Sigmoid colon (tissue), 4 donors: ENCODE measurements at regions not wholly inside any gene's neighbourhood (a gene's known extent, or its start where the extent isn't known, plus 50 kb on each side); places are given as distances from the start of the nearest gene placed in this dataset.

Experiments used
- EP300 ChIP-seq, 4 donors: sonication (generic); formaldehyde crosslinking; IDR thresholded peaks; one replicate each; pipeline ENCODE4 v1.6.1; 2017; ENCODE audit warnings: antibody characterized with exemption in 4 of 4
- POLR2A ChIP-seq, 2 donors: fragments of 450-650 bp; IDR thresholded peaks; one replicate each; pipeline ENCODE4 v1.6.1; 2016; ENCODE audit warnings: antibody characterized with exemption in 2 of 2, mild to moderate bottlenecking in 2 of 2, moderate library complexity in 2 of 2
- POLR2AphosphoS5 ChIP-seq, 4 donors: sonication (generic); formaldehyde crosslinking; IDR thresholded peaks; one replicate each; pipeline ENCODE4 v1.6.1; 2017; ENCODE audit warnings: antibody characterized with exemption in 4 of 4
- TF ChIP-seq, protein P1 (sequence below), 4 experiments: fragments of 450-650 bp in 3 of 4; fragments of 200-600 bp in 1 of 4; IDR thresholded peaks; one replicate each; pipeline ENCODE4 v1.5.1; 2016 to 2019; ENCODE audit warnings: antibody characterized with exemption in 4 of 4, mild to moderate bottlenecking in 3 of 4, moderate library complexity in 2 of 4

DNA sequence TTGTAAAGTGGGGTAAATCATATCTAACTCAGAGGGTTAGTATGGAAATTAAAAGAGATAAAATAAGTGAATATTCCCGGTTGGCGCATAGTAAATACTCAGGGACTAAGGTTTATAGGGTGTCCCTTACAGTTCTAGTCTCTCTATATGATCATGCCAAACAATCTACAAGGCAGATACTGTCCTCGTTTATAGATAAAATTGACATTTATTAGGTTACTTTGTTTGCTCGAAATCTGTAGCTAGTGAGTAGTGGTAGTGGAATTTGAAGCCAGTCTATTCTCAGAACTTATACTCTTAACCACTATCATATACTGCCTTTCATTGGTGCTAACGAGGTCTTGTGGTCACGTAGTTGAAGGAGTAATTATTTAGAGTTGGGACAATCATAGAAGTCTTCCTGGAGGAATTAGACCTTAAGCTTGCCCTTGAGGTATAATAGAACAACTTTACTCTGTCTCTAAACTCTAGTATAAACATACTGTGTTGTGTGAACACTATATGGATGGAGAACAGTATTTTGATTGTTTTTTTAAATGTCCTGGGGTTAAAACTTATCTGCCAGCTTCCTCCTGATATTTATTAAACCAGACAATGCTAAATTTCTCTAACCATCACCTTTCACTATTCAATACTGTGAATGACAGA, 324.0 kb downstream of the STIM2 start:
- TF ChIP-seq EP300 (IDR thresholded peaks at IDR 0.05) = no peak
- TF ChIP-seq, protein P1, sequence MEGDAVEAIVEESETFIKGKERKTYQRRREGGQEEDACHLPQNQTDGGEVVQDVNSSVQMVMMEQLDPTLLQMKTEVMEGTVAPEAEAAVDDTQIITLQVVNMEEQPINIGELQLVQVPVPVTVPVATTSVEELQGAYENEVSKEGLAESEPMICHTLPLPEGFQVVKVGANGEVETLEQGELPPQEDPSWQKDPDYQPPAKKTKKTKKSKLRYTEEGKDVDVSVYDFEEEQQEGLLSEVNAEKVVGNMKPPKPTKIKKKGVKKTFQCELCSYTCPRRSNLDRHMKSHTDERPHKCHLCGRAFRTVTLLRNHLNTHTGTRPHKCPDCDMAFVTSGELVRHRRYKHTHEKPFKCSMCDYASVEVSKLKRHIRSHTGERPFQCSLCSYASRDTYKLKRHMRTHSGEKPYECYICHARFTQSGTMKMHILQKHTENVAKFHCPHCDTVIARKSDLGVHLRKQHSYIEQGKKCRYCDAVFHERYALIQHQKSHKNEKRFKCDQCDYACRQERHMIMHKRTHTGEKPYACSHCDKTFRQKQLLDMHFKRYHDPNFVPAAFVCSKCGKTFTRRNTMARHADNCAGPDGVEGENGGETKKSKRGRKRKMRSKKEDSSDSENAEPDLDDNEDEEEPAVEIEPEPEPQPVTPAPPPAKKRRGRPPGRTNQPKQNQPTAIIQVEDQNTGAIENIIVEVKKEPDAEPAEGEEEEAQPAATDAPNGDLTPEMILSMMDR (IDR thresholded peaks at IDR 0.05) = no peak
- no peak for TF ChIP-seq POLR2A (IDR thresholded peaks at IDR 0.05)
- no peak for TF ChIP-seq POLR2AphosphoS5 (IDR thresholded peaks at IDR 0.05)
